ENCODE measurements at regions not wholly inside any gene's neighbourhood (a gene's known extent, or its start where the extent isn't known, plus 50 kb on each side); places are given as distances from the start of the nearest gene placed in this dataset.

DNA sequence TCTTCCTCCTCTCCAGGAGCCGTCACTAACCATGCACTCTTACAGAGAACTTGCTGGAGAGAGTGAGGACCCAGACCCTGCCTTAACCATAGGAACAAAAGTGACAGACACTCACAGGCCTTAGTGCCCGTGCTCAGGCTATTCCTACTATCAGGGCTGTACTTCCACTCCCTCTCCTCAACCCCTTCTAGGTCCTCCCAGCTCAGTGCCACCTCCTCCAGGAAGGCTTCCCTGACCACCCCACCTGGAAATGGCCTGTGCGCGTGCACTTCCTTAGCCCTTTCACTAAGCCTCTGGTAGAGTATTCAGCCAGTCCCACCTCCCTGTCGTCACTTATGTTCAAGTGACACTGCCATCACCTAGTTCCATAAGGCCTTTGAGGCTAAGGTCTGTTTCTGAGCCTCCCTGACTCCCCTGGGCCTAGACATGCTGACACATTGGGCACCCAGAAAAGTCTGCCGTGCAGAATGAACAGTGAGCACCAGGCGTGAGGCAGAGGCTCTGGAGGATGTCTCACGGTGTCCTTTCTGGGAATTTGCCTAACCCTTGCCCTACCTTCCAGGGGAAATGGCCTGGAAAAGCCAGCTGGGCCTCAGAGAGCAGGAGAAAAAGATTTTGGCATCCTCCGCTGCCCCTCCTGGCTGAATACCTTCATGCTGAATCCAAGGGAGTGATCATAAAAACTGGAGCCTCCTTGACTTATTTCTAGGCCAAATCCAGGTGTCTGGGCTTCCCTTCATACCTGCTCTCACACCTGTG lies 108.6 kb upstream of the SMAD3 start:
- WGBS: 87% methylated on average over 9 of the region's 9 CpGs
- Histone ChIP-seq H3K9me3 (ENCODE audit: insufficient read depth, low read depth, low read length) (no peaks in the 10 kb centered on the region), H3K4me1 (ENCODE audit: insufficient read depth, low read length) (no peaks in the 10 kb centered on the region), H3K36me3 (ENCODE audit: insufficient read depth, low read length) (no peaks in the 10 kb centered on the region), H3K27me3 (ENCODE audit: insufficient read depth, low read length) (no peaks in the 10 kb centered on the region), H3K9ac (ENCODE audit: low read depth, low read length) (no peak overlapping the region), H3K4me3 (ENCODE audit: low read length) (no peak overlapping the region), H3K27ac (ENCODE audit: low read depth, low read length) (no peak overlapping the region)

DNA sequence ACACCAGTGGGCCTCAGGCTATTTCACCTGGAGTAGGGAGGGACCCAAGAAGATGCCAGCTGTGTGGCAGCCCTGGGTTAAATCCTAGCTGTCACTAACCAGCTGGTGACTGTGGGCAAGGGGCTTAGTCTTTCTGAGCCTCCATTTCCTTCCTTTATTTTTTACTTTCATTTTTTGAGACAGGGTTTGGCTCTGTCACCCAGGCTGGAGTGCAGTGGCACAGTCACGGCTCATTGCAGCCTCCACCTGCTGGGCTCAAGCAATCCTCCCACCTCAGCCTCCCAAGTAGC lies 108.0 kb upstream of the SMAD3 start:
- no peaks in the 10 kb centered on the region for H3K36me3 ChIP-seq (ENCODE audit: insufficient read depth, low read length)
- H3K27ac ChIP-seq (ENCODE audit: low read depth, low read length): no peak overlapping the region
- no peak overlapping the region for H3K4me3 ChIP-seq (ENCODE audit: low read length)
- no peaks in the 10 kb centered on the region for H3K9me3 ChIP-seq (ENCODE audit: insufficient read depth, low read depth, low read length)
- H3K9ac ChIP-seq (ENCODE audit: low read depth, low read length): no peak overlapping the region
- H3K4me1 ChIP-seq (ENCODE audit: insufficient read depth, low read length): no peaks in the 10 kb centered on the region
- WGBS: 100% methylated on average over 1 of the region's 1 CpG
- no peaks in the 10 kb centered on the region for H3K27me3 ChIP-seq (ENCODE audit: insufficient read depth, low read length)

DNA sequence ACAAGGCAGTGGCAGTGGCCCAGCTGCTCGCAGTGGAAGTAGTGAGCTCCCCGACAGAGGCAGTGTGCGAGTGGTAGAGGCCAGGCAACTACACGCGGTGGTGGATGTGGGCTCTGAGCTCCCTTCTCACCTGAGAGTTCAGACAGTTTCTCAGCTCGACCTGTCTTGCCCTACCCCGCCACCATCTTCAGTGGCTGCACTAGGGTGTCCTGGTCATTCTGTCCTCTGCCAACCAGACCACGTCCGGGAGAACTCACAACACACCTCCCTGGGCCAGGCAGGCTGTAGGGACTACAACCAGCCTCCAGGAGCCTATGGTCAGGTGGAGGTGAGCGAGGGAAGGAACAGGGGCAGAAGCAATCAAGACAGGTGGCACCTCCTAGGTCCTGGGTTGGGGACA lies 106.3 kb upstream of the SMAD3 start:
- WGBS: 89% methylated on average over 10 of the region's 10 CpGs
- Histone ChIP-seq H3K4me3 (ENCODE audit: low read length) (no peak overlapping the region), H3K9ac (ENCODE audit: low read depth, low read length) (no peak overlapping the region), H3K4me1 (ENCODE audit: insufficient read depth, low read length) (no peaks in the 10 kb centered on the region), H3K27ac (ENCODE audit: low read depth, low read length) (no peak overlapping the region), H3K9me3 (ENCODE audit: insufficient read depth, low read depth, low read length) (no peaks in the 10 kb centered on the region), H3K36me3 (ENCODE audit: insufficient read depth, low read length) (no peaks in the 10 kb centered on the region), H3K27me3 (ENCODE audit: insufficient read depth, low read length) (no peaks in the 10 kb centered on the region)

DNA sequence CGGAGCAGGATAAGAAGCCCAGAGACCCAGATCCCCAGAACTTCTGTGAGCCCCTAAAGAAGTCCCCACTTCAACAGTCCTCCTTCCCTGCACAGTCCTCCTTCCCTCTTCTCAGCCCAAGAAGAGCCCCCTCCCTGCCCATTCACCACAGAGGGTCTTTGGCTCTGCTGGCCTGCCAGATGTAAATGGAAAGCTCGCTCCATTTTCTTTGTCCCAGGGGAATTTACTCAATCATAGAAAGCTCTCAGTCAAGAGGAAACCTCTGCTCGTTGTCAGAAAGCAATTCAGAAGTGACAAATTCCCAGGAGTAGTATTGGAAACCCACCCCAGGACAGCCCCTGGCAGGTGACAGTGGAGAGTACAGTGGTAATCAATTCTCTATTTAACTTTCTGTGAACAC lies 105.5 kb upstream of the SMAD3 start:
- H3K36me3 ChIP-seq (ENCODE audit: insufficient read depth, low read length): no peaks in the 10 kb centered on the region
- H3K27ac ChIP-seq (ENCODE audit: low read depth, low read length): no peak overlapping the region
- 62% methylated on average over 3 of the region's 3 CpGs for WGBS
- H3K27me3 ChIP-seq (ENCODE audit: insufficient read depth, low read length): no peaks in the 10 kb centered on the region
- H3K9ac ChIP-seq (ENCODE audit: low read depth, low read length): no peak overlapping the region
- no peaks in the 10 kb centered on the region for H3K9me3 ChIP-seq (ENCODE audit: insufficient read depth, low read depth, low read length)
- no peaks in the 10 kb centered on the region for H3K4me1 ChIP-seq (ENCODE audit: insufficient read depth, low read length)
- H3K4me3 ChIP-seq (ENCODE audit: low read length): no peak overlapping the region

DNA sequence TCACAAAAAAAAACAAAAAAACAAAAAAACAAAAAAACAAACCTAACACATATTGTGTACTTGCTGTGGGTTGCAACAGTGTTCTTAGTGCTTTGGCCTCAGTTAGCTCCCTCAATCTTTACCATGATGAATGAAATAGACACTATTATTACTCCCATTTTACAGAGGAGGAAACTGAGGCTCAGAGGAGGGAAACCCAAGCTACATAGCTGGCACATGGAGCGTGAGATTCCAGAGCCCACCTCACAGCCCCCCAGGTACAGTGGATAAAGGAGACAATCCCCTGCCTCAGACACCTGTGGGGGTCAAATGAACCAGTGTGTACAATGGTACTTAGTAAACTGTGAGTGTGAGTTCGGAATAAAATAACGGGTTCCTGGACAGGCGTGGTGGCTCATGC lies 104.9 kb upstream of the SMAD3 start:
- Histone ChIP-seq H3K27ac (ENCODE audit: low read depth, low read length) (no peak overlapping the region), H3K4me3 (ENCODE audit: low read length) (no peak overlapping the region), H3K9ac (ENCODE audit: low read depth, low read length) (no peak overlapping the region), H3K4me1 (ENCODE audit: insufficient read depth, low read length) (no peaks in the 10 kb centered on the region), H3K9me3 (ENCODE audit: insufficient read depth, low read depth, low read length) (no peaks in the 10 kb centered on the region), H3K36me3 (ENCODE audit: insufficient read depth, low read length) (no peaks in the 10 kb centered on the region), H3K27me3 (ENCODE audit: insufficient read depth, low read length) (no peaks in the 10 kb centered on the region)
- WGBS: 98% methylated on average over 4 of the region's 4 CpGs

DNA sequence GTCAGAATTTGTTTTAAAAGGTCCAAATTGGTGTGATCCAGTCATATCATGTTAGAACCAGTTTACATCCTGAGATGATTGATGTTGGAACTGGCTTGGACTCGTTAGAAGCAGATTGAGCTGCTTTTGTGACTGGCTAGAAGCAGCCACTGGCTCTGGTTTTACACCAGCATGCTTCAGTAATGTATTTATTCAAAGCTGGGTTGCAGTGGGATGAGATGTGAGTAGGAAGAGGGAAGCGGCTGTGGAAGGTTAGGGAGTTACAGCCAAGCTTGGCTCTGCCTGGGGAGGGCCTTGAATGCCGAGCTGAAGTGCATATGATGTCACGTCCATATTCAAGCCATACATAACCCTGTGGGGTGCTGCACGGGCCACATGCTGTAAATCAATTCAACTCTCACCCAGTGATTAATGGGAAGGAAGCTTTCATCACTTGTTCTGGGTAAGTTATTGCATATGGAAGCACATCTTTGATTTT lies 104.0 kb upstream of the SMAD3 start:
- no peaks in the 10 kb centered on the region for H3K4me1 ChIP-seq (ENCODE audit: insufficient read depth, low read length)
- H3K9me3 ChIP-seq (ENCODE audit: insufficient read depth, low read depth, low read length): no peaks in the 10 kb centered on the region
- no peaks in the 10 kb centered on the region for H3K36me3 ChIP-seq (ENCODE audit: insufficient read depth, low read length)
- no peak overlapping the region for H3K27ac ChIP-seq (ENCODE audit: low read depth, low read length)
- no peaks in the 10 kb centered on the region for H3K27me3 ChIP-seq (ENCODE audit: insufficient read depth, low read length)
- no peak overlapping the region for H3K4me3 ChIP-seq (ENCODE audit: low read length)
- H3K9ac ChIP-seq (ENCODE audit: low read depth, low read length): no peak overlapping the region
- 73% methylated on average over 5 of the region's 5 CpGs for WGBS

DNA sequence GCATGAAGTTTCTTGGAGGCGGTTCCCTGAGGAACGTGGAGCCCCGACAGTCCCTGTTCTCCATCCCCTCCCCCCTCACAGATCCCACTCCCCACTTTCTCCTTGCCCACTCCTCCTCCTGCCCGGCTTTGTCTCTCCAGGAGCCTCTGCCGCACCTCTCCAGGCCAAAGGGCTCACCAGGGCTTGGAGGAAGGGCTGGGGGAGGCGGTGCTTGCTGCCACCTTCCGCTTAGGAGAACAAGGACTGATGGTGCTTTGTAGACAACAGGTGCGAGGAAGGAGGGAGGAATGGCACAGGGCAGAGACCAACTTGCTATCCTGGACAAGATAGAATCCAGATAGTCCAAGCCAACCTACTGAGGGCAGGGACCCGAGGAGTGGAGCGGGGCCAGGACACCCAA lies 103.5 kb upstream of the SMAD3 start:
- WGBS: 76% methylated on average over 10 of the region's 10 CpGs
- Histone ChIP-seq H3K4me1 (ENCODE audit: insufficient read depth, low read length) (no peaks in the 10 kb centered on the region), H3K27ac (ENCODE audit: low read depth, low read length) (no peak overlapping the region), H3K9me3 (ENCODE audit: insufficient read depth, low read depth, low read length) (no peaks in the 10 kb centered on the region), H3K4me3 (ENCODE audit: low read length) (no peak overlapping the region), H3K9ac (ENCODE audit: low read depth, low read length) (no peak overlapping the region), H3K36me3 (ENCODE audit: insufficient read depth, low read length) (no peaks in the 10 kb centered on the region), H3K27me3 (ENCODE audit: insufficient read depth, low read length) (no peaks in the 10 kb centered on the region)

DNA sequence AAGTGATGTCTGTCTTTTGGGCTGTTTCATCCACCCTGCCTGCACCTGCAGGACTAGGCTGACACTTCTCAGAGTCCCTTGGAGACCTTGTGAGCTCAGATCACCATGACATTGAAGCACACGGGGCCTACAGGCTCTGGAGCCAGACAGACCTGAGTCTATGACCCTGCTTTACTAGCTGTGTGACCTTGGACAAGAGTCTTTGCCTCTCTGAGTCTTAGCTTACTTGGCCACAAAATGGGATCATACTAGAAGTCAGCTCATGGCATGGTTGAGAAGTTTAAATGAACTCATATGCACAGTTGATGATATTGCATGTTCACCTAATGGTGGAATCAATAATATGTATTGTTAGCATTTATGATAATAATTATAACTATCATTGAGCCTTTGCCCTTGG lies 102.9 kb upstream of the SMAD3 start:
- Histone ChIP-seq H3K36me3 (ENCODE audit: insufficient read depth, low read length) (no peaks in the 10 kb centered on the region), H3K4me3 (ENCODE audit: low read length) (no peak overlapping the region), H3K27me3 (ENCODE audit: insufficient read depth, low read length) (no peaks in the 10 kb centered on the region), H3K27ac (ENCODE audit: low read depth, low read length) (no peak overlapping the region), H3K9me3 (ENCODE audit: insufficient read depth, low read depth, low read length) (no peaks in the 10 kb centered on the region), H3K9ac (ENCODE audit: low read depth, low read length) (no peak overlapping the region), H3K4me1 (ENCODE audit: insufficient read depth, low read length) (no peaks in the 10 kb centered on the region)
- WGBS: 87% methylated on average over 1 of the region's 1 CpG

DNA sequence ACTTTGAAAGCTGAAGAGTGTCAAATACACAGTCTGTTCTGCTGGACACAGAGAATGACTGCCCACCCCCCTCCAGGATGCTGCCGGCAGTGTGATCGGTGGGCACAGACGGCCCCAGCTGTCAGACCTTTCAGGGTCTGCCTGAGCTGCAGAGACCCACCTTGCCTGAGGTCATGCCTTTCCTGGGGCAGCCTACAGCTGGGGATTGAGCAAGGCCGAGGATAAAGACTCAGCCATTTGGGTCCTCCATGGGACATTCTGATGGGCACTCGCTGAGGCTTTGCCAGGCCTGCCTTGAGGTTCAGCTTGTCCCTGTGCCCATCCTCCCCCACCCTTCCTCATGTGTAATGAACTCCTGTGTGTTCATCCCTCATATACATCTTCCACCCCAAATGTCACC lies 102.3 kb upstream of the SMAD3 start:
- H3K27ac ChIP-seq (ENCODE audit: low read depth, low read length): no peak overlapping the region
- 93% methylated on average over 5 of the region's 5 CpGs for WGBS

DNA sequence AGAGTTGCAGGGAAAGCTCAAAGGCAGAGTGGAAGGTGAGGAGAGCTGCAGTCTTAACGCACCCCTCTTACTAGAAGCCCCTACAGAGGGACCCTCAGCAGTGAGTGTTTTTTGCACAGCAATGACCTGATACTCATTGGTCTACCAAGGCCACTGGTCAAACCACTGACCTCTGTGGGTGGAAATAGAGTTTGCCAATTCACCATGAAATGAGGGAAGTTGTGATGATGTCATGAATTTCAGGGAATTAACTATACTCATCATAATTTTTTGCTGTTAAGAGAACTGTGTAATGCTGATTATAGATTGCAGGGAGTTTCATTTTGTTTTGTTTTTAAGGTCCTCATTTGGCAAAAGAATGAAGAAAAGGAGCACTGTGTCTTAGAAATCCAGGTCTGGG lies 101.7 kb upstream of the SMAD3 start:
- Histone ChIP-seq H3K9ac (ENCODE audit: low read depth, low read length) (no peak overlapping the region), H3K27me3 (ENCODE audit: insufficient read depth, low read length) (no peaks in the 10 kb centered on the region), H3K4me1 (ENCODE audit: insufficient read depth, low read length) (no peaks in the 10 kb centered on the region), H3K36me3 (ENCODE audit: insufficient read depth, low read length) (no peaks in the 10 kb centered on the region), H3K27ac (ENCODE audit: low read depth, low read length) (no peak overlapping the region), H3K9me3 (ENCODE audit: insufficient read depth, low read depth, low read length) (no peaks in the 10 kb centered on the region), H3K4me3 (ENCODE audit: low read length) (no peak overlapping the region)
- whole genome bisulfite sequencing: 94% methylated on average over 1 of the region's 1 CpG

More for the DNA sequence above, 102.3 kb upstream of the SMAD3 start:
- no peak overlapping the region for H3K4me3 ChIP-seq (ENCODE audit: low read length)
- no peaks in the 10 kb centered on the region for H3K27me3 ChIP-seq (ENCODE audit: insufficient read depth, low read length)
- H3K36me3 ChIP-seq (ENCODE audit: insufficient read depth, low read length): no peaks in the 10 kb centered on the region
- H3K9me3 ChIP-seq (ENCODE audit: insufficient read depth, low read depth, low read length): no peaks in the 10 kb centered on the region
- no peaks in the 10 kb centered on the region for H3K4me1 ChIP-seq (ENCODE audit: insufficient read depth, low read length)
- H3K9ac ChIP-seq (ENCODE audit: low read depth, low read length): no peak overlapping the region

DNA sequence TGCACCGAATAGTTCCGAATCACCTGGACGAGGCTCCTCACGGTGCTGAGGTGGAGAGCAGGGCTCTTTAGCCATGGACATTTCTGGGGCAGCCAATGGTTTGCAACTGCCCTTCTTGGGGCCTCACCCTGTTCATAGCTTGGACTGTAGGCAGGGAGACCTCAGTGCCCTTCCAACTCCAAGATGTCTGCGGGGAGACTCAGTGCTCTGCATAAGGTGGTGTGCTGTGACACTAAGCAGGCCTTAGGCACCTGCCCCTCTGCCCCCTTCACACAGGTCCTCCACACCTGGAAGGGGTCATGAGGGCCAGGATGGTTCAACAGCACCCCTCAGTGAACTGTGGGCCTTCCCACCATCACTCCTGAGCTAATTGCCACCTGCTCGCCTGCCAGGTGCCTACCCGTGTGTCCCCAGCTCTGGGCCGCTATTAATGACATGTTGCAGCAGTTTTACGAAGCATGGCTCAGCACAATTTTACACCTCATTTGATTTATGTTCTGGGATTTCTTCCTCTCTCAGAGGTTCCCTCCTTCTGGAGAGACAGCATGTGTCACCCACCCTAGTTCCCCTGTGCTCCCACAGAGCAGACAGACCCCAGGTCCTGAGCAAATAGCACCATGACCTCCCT lies 101.2 kb upstream of the SMAD3 start:
- no peaks in the 10 kb centered on the region for H3K27me3 ChIP-seq (ENCODE audit: insufficient read depth, low read length)
- no peak overlapping the region for H3K27ac ChIP-seq (ENCODE audit: low read depth, low read length)
- H3K4me3 ChIP-seq (ENCODE audit: low read length): no peak overlapping the region
- WGBS: 95% methylated on average over 9 of the region's 9 CpGs
- H3K36me3 ChIP-seq (ENCODE audit: insufficient read depth, low read length): no peaks in the 10 kb centered on the region
- H3K9me3 ChIP-seq (ENCODE audit: insufficient read depth, low read depth, low read length): no peaks in the 10 kb centered on the region
- H3K4me1 ChIP-seq (ENCODE audit: insufficient read depth, low read length): 0 out of 2 replicates have a peak, but pooled peaks cover 3% of the 10 kb centered on the region
- H3K9ac ChIP-seq (ENCODE audit: low read depth, low read length): no peak overlapping the region

All from HUES64 (cell line).